ENCODE measurements at regions not wholly inside any gene's neighbourhood (a gene's known extent, or its start where the extent isn't known, plus 50 kb on each side); places are given as distances from the start of the nearest gene placed in this dataset.

DNA sequence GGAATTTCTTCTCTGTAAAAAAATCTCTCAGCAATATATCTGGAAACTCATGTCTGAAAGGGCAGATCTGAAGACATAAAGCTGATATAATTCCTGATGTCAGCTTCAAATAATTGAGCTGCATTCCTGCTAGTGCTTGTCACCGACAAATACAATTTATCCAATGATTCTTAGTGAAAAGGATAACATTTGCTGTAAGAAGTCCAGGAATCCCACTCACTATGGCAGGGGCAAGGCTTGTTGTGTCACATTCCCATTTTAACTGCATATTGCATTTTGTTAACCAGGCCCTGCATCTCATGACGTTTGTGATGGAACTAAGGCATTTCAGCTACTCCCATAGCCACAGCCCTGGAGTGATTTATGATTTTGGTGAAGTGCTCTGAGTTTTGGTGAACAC, 160.1 kb upstream of the DAB2 start:
- in situ Hi-C loops (cut with HindIII; ENCODE audit: low pct_unique_long_range_greater_than_20kb, low sequenced_read_pairs): no loop called here
- no peak for DNase-seq (ENCODE audit: low read depth)

GRCh38 chr5:39580702-39581453, 156.1 kb upstream of the DAB2 start:
- no peak for DNase-seq (ENCODE audit: low read depth)
- in situ Hi-C loops (cut with HindIII; ENCODE audit: low pct_unique_long_range_greater_than_20kb, low sequenced_read_pairs): no loop called here

DNA sequence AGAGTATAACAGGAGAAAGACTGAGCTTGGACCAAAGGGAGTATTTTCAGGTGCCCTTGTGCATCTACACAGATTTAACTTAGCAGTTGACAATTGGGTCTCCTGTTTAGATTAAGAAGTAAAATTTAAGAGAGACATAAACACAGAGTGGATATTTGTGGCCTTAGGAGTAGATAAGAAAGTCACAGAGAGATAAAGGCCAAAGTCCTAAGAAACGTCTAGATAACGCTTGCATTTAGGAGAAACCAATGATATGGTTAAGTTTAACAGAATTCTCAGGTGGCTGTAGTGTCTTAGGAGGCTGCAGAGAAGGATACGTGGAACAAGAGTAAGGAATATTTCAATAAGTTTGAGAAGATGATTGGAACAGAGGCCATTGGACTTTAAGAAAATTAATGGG, 155.0 kb upstream of the DAB2 start:
- no peak for DNase-seq (ENCODE audit: low read depth)
- in situ Hi-C loops (cut with HindIII; ENCODE audit: low pct_unique_long_range_greater_than_20kb, low sequenced_read_pairs): no loop called here

DNA sequence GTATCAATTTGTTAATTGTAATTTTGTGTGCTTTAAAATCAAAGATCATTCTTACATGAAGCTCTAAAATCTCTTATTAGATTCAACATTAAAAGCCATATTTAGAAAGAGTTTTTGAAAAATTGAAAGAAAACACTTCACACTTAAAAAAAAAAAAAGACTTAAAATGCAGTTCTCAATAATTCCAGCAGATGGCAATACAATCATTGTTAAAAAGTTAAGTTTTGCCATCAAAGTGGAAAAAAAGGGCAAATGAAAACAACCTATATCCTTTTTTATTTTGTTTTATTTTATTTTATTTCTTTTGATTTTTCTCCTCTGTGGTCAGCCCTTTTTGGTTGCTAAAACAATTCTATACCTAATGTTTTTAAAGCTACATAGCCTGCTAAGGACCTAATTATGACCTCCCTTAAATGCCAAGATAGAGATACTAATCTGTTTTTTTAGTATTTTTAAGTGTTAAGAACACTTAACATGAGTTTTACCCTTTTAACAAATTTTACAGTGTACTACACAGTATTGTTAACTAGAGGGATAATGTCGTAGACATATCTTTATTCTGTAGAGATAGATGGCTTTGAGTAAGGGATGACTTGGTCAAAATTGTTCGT, 154.2 kb upstream of the DAB2 start:
- in situ Hi-C loops (cut with HindIII; ENCODE audit: low pct_unique_long_range_greater_than_20kb, low sequenced_read_pairs): no loop called here
- DNase-seq (ENCODE audit: low read depth): peak; percentile 22

DNA sequence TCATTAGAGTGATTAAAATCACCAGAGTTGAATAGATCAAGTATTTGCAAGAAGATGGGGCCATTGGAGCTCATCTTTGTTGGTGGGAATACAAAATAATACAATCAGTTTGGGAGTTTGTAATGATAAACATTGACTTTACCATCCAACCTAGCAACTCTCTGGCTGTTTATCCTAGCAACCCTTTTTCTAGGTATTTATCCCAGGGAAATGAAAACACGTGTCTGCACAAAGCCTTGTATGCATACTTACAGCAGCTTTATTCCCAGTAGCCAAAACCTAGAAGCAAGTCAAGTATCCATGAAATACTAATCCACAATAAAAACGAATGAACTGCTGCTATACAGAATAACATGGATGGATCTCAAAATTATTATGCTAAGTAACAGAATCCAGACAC, 152.7 kb upstream of the DAB2 start:
- no peak for DNase-seq (ENCODE audit: low read depth)
- in situ Hi-C loops (cut with HindIII; ENCODE audit: low pct_unique_long_range_greater_than_20kb, low sequenced_read_pairs): no loop called here

DNA sequence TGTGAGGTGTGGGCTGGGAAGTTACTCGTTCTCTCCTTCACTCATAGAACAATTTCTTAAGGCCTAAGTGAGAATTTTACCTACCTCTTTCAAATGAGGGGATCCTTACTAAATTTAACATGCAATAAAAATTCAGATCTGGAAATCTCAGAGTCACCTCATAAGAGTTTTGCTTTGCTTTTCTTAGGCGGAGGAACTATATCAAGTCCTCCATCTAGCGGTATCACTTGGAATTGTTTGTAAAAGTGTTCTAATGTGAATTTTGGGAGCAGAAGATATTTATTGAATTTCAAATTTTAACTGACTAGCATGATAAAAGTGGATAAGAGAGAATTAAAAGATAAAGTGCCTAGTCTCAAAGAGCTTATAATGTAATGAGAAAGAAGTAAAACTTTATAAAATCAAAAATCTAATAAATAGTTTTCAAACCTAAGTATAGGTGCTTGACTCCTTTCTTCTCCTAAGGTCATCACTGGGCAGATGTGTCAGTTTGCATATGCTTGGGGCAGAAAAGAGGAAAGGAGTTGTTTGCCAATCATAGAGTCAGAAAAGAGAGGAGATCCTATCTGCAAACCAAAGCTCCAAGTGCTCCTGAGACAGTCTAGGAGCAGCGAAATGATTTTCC, 145.7 kb upstream of the DAB2 start:
- in situ Hi-C loops (cut with HindIII; ENCODE audit: low pct_unique_long_range_greater_than_20kb, low sequenced_read_pairs): no loop called here
- peak; percentile 44 for DNase-seq (ENCODE audit: low read depth)

GRCh38 chr5:39569857-39570256, 145.1 kb upstream of the DAB2 start:
- DNase-seq (ENCODE audit: low read depth): peak; percentile 6
- in situ Hi-C loops (cut with HindIII; ENCODE audit: low pct_unique_long_range_greater_than_20kb, low sequenced_read_pairs): no loop called here

GRCh38 chr5:39566891-39567290, 142.1 kb upstream of the DAB2 start:
- no peak for DNase-seq (ENCODE audit: low read depth)
- in situ Hi-C loops (cut with HindIII; ENCODE audit: low pct_unique_long_range_greater_than_20kb, low sequenced_read_pairs): no loop called here

GRCh38 chr5:39566029-39566428, 141.2 kb upstream of the DAB2 start:
- DNase-seq (ENCODE audit: low read depth): no peak
- in situ Hi-C loops (cut with HindIII; ENCODE audit: low pct_unique_long_range_greater_than_20kb, low sequenced_read_pairs): no loop called here

DNA sequence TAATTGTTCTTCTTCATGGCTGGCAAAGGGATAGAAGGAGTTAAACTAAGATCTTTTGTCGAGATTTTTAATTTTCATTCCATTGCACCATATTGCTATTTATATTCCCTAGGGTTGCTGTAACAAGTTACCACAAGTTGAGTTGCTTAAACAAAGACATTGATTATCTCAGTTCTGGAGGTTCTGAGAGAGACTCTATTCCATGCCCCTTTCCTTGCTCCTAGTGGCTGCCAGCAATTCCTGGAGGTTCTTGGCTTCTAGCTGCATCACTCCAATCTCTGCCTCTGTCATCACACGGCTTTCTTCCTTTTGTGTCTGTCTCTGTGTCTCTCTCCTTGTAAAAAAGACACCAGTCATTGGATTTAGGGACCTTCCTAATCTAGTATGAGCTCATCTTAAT, 136.6 kb upstream of the DAB2 start:
- in situ Hi-C loops (cut with HindIII; ENCODE audit: low pct_unique_long_range_greater_than_20kb, low sequenced_read_pairs): no loop called here
- DNase-seq (ENCODE audit: low read depth): no peak

DNA sequence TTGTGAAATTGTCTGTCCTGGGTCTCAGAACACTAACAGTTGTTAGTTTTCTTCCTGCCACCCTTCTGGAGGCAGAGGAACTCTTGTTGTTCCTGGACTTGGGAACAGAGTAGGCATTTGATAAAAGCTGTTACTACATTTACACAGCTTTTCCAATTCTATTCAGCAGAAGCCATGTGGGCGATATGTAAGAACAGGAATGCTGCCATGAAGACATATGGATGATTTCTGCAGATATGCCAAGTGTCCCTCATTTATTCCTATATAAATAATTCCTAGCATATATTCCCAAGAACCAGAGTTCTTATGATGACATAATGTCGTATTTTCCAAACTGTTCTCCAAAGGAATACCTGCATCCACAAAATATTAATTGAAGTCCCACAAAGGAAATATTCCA, 135.9 kb upstream of the DAB2 start:
- DNase-seq (ENCODE audit: low read depth): no peak
- in situ Hi-C loops (cut with HindIII; ENCODE audit: low pct_unique_long_range_greater_than_20kb, low sequenced_read_pairs): no loop called here

GRCh38 chr5:39559923-39560322, 135.1 kb upstream of the DAB2 start:
- in situ Hi-C loops (cut with HindIII; ENCODE audit: low pct_unique_long_range_greater_than_20kb, low sequenced_read_pairs): no loop called here
- DNase-seq (ENCODE audit: low read depth): no peak

- in situ Hi-C loops (cut with HindIII; ENCODE audit: low pct_unique_long_range_greater_than_20kb, low sequenced_read_pairs): no loop called here
- DNase-seq (ENCODE audit: low read depth): no peak
Measured at GRCh38 chr5:39558541-39558940, 133.8 kb upstream of the DAB2 start.

GRCh38 chr5:39555788-39556187, 131.0 kb upstream of the DAB2 start:
- no peak for DNase-seq (ENCODE audit: low read depth)
- in situ Hi-C loops (cut with HindIII; ENCODE audit: low pct_unique_long_range_greater_than_20kb, low sequenced_read_pairs): no loop called here

DNA sequence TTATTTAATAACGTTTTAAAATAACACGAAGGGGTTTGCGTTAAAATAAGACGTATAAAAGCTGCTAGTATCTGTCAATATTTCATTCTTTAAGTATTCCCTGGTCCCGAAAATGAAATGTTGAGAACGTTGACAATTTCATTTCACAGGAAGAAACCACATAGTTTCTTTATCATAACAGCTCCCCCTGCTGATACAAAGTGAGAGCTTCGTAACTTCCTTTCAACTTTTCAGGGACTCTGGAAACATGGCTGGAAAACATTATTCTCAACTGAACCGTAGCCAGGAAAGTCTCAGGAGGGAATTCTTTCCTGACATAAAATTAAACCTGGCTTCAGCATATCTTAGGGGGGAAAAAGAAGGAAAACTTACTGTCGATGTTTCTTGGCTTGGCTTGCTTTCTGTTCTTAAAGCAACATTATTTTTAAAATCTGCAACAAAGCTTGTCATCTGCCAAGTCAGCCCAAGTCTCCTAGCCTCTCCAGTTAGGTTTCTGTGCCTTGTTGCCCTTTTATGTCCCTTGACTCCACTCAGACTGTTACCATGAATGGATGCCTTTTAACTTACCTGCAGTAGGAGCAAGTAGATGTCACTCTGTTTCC, 122.9 kb upstream of the DAB2 start:
- peak; percentile 49 for DNase-seq (ENCODE audit: low read depth)
- in situ Hi-C loops (cut with HindIII; ENCODE audit: low pct_unique_long_range_greater_than_20kb, low sequenced_read_pairs): loop anchor here (25.0 kb wide), 1 partner anchor 160 kb away; no protein-coding TSS in a partner anchor

DNA sequence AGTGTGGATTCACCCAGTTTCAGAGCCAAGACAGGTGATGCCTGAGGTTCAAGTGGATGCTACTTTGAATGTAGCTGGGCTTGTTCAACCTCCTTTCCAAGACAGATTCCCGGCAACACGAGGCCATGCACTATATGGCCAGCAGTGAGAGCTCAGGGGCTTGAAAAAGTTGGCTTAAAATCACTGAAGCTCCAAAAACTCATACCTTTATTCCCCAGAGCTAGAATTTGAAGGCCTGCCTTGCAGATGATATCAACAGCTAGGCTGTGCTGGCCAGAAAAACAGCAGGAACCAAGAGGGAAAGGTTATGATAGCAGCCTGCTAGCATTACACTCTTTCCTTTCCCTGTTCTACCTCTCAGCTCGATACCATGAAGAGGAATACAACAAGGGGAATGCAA, 120.2 kb upstream of the DAB2 start:
- DNase-seq (ENCODE audit: low read depth): no peak
- in situ Hi-C loops (cut with HindIII; ENCODE audit: low pct_unique_long_range_greater_than_20kb, low sequenced_read_pairs): loop anchor here (25.0 kb wide), 1 partner anchor 158 kb away; no protein-coding TSS in a partner anchor

GRCh38 chr5:39543335-39543734, 118.6 kb upstream of the DAB2 start:
- DNase-seq (ENCODE audit: low read depth): peak; percentile 43
- in situ Hi-C loops (cut with HindIII; ENCODE audit: low pct_unique_long_range_greater_than_20kb, low sequenced_read_pairs): loop anchor here (25.0 kb wide), 1 partner anchor 156 kb away; no protein-coding TSS in a partner anchor

DNA sequence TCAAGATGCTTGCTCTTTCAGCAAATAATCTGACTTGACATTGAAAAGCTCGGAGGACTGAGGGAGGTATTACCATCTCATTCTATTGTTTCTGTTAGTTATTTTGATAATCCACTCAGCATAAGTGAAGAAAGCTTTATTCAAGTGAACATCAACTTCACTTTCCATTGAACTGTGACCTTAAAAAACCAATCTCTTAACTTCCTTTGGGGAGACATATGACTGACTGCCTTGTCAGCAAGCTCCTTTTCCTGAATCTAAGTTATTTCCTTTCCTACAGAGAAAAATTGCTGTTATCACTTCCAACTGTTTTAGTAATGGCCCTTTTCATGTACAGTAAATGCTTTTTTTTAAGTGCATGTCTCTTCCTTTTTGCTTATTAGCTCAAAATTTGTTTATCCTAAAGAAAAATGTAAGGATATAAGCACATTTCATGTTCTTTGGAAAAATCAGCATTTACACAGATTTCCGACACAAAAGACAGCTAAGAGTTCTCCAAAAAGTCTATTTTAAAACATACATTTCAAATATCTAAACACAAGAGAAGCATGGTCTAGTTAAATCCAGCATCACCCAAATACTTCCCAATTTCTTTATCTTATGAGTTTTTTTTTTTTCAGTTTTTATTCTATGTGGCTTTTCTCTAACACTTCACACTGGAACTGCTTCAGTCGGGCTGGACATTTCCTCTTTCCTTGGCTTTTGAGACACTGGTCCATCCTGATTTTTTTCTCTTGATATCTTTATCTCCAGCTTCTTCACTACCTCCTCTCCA, 117.9 kb upstream of the DAB2 start:
- in situ Hi-C loops (cut with HindIII; ENCODE audit: low pct_unique_long_range_greater_than_20kb, low sequenced_read_pairs): loop anchor here (25.0 kb wide), 1 partner anchor 155 kb away; no protein-coding TSS in a partner anchor
- no peak for DNase-seq (ENCODE audit: low read depth)
